Heart left ventricle (tissue), 13 donors: ENCODE measurements at regions not wholly inside any gene's neighbourhood (a gene's known extent, or its start where the extent isn't known, plus 50 kb on each side); places are given as distances from the start of the nearest gene placed in this dataset.
"Not testable (repeated sequence)": the region's sequence is repeated elsewhere in the genome, so short reads cannot be mapped to it uniquely, and the experiment has no call there.

Experiments
- POLR2A ChIP-seq, 2 donors: fragments of 450-650 bp; IDR thresholded peaks; one replicate each; pipeline ENCODE4 v1.6.1; 2017; ENCODE audit warnings: antibody characterized with exemption in 2 of 2, mild to moderate bottlenecking in 2 of 2, moderate library complexity in 2 of 2
- TF ChIP-seq, protein P1 (sequence below), 12 donors: fragments of 200-600 bp; sonication (generic) in 4 of 12; IDR thresholded peaks; one replicate each; pipeline versions ENCODE4 v1.5.0 to v1.8.0; 2018 to 2022; ENCODE audit warnings: antibody characterized with exemption in 12 of 12, mild to moderate bottlenecking in 5 of 12
- donor health status: ischemic (EF 13 %, LVEDD 7.1; RV severe dilation, severe dysfunction).
- donor health status: DM: no; HTN: yes; CAD: no.
- donor health status: DM: no; HTN: no; CAD: no.
- donor health status: ischemic (EF 25% LVEDD 6.9; RV normal size, moderate dysfunction).
- donor health status: ischemic (EF 25% LVEDD 5.7; RV mildly dilated, moderate dysfunction).
- donor health status: ischemic (EF 35%, LVEDD 5.7; RV mildly dilated, moderate dysfunction).
- donor health status: nonischemic (EF 11% LVEDD 7.7; RV severe dilation, severe dysfunction).
- donor health status: DM: yes; HTN: yes; CAD: no.
- donor health status: PGD.
- donor health status: ischemic (EF 29% LVEDD 5.4; RV normal size, mild dysfunction).
- donor health status: nonischemic (EF 23%, LVEDD 6.1; RV moderate dilation, normal function).

DNA sequence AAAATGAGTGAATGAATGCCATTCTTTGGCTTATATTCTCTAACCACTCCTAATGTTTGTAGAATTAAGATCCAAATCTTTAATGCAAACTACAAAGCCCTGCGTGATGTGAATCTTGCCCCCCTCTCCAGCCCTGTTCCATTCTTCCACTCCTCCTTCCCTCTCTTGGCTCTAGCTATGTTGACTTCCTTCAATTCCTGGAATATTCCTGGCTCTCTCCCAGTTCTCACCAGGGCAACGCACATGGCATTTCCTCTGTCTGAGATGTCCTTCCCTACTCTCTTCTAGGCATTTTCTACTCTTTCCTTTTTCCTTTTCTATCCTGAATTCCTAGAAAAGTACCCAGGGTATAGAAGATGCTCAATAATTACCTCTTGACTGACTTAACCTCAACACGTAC is 446.0 kb upstream of the ADAMTS9 start:
- TF ChIP-seq, protein P1, sequence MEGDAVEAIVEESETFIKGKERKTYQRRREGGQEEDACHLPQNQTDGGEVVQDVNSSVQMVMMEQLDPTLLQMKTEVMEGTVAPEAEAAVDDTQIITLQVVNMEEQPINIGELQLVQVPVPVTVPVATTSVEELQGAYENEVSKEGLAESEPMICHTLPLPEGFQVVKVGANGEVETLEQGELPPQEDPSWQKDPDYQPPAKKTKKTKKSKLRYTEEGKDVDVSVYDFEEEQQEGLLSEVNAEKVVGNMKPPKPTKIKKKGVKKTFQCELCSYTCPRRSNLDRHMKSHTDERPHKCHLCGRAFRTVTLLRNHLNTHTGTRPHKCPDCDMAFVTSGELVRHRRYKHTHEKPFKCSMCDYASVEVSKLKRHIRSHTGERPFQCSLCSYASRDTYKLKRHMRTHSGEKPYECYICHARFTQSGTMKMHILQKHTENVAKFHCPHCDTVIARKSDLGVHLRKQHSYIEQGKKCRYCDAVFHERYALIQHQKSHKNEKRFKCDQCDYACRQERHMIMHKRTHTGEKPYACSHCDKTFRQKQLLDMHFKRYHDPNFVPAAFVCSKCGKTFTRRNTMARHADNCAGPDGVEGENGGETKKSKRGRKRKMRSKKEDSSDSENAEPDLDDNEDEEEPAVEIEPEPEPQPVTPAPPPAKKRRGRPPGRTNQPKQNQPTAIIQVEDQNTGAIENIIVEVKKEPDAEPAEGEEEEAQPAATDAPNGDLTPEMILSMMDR (IDR thresholded peaks at IDR 0.05) = not testable (repeated sequence)
- TF ChIP-seq POLR2A (IDR thresholded peaks at IDR 0.05) = not testable (repeated sequence)
